GM12892 (cell line): ENCODE measurements at regions not wholly inside any gene's neighbourhood (a gene's known extent, or its start where the extent isn't known, plus 50 kb on each side); places are given as distances from the start of the nearest gene placed in this dataset.

Source experiments
- POLR2A ChIP-seq: IDR thresholded peaks from 2 replicates; pipeline ENCODE4 v1.6.1; 2011; ENCODE audit warnings: low read depth, low read length, control low read depth
- POLR2AphosphoS5 ChIP-seq: IDR thresholded peaks from 2 replicates; pipeline ENCODE4 v1.6.1; 2011; ENCODE audit warnings: low read depth, low read length, control low read depth
- TAF1 ChIP-seq: IDR thresholded peaks from 2 replicates; pipeline ENCODE4 v1.6.1; 2011; ENCODE audit warnings: low read depth, mild to moderate bottlenecking, control low read depth, low read length, borderline replicate concordance

DNA sequence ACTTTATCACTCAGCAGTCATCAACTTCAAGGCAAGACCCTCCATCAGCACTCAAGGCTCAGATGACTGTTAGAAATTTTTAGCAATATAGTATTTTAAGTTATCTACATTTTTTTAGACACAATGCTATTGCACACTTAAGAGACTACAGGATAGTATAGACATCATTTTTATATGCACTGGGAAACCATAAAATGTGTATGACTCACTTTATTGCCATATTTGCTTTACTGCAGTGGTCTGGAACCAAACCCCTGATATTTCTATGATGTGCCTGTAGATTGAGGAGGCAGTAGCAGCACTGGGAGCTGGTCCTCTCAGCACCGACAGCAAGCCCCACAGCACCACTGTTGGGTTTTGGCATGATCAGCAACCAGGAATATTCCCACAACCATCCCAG is 264.8 kb upstream of the HNRNPA3 start:
- TF ChIP-seq TAF1, result no peak
- no peak for TF ChIP-seq POLR2A
- TF ChIP-seq POLR2AphosphoS5, result no peak
